Ovary (tissue), 7 donors: ENCODE measurements at regions not wholly inside any gene's neighbourhood (a gene's known extent, or its start where the extent isn't known, plus 50 kb on each side); places are given as distances from the start of the nearest gene placed in this dataset.

Experiments used
- DNase-seq, 5 donors: peaks; one replicate each; pipeline ENCODE4 v3.0.0-alpha.2; 2019 to 2020
- H3K27ac ChIP-seq, 2 donors: fragments of 200-600 bp; one replicate each; pipeline versions ENCODE4 v1.5.1 to v1.8.0; 2019 to 2022
- H3K27me3 ChIP-seq: fragments of 200-600 bp; one replicate; pipeline ENCODE4 v1.8.0; 2022
- H3K36me3 ChIP-seq: fragments of 200-600 bp; sonication (generic); one replicate; pipeline ENCODE4 v1.5.1; 2019
- H3K4me1 ChIP-seq: one replicate; pipeline ENCODE4 v1.8.1; 2013; ENCODE audit warnings: mild to moderate bottlenecking, moderate library complexity; ENCODE audit not compliant: insufficient read depth
- H3K4me3 ChIP-seq: fragments of 200-600 bp; sonication (generic); one replicate; pipeline ENCODE4 v1.5.1; 2017
- H3K9me3 ChIP-seq, 2 donors: fragments of 200-600 bp in 1 of 2; sonication (generic) in 1 of 2; one replicate each; pipeline versions ENCODE4 v1.5.1 to v1.8.1; 2013 to 2019; ENCODE audit warnings: mild to moderate bottlenecking in 1 of 2, moderate library complexity in 1 of 2
- EP300 ChIP-seq: sonication (generic); formaldehyde crosslinking; IDR thresholded peaks from one replicate; pipeline ENCODE4 v1.6.1; 2017; ENCODE audit warnings: antibody characterized with exemption
- POLR2A ChIP-seq: fragments of 450-650 bp; IDR thresholded peaks from one replicate; pipeline ENCODE4 v1.6.1; 2017; ENCODE audit warnings: antibody characterized with exemption, mild to moderate bottlenecking, moderate library complexity
- WGBS, 3 donors: extraction: QIAGEN DNeasy Blood & Tissue Kit in 1 of 3; methylation state at CpG; one replicate each; pipeline versions ENCODE4 v1.1.5 to v1.1.7; 2013 to 2017; 5-methylcytosine and 5-hydroxymethylcytosine counted together
- intact Hi-C, 4 donors: fragments of 100-400 bp; cut with DNase I; formaldehyde crosslinking; loops; one replicate each; pipeline versions ENCODE4 v1.11.0 to v1.15.1; 2022 to 2023
- TF ChIP-seq, protein P1 (sequence below), 3 donors: fragments of 450-650 bp in 2 of 3; fragments of 200-600 bp in 1 of 3; IDR thresholded peaks; one replicate each; pipeline versions ENCODE4 v1.5.1 to v1.8.0; 2016 to 2022; ENCODE audit warnings: antibody characterized with exemption in 3 of 3, mild to moderate bottlenecking in 1 of 3
- donor health status: DM: no; HTN: no; CAD: no; lungs with moderate emphysema.
- donor health status: DM: no; HTN: no; CAD: no.
- donor health status: Bipolar disorder and iron deficiency.
- donor health status: DM: no; HTN: no; CAD: no.
- donor health status: DM: yes; HTN: yes; CAD: no.

DNA sequence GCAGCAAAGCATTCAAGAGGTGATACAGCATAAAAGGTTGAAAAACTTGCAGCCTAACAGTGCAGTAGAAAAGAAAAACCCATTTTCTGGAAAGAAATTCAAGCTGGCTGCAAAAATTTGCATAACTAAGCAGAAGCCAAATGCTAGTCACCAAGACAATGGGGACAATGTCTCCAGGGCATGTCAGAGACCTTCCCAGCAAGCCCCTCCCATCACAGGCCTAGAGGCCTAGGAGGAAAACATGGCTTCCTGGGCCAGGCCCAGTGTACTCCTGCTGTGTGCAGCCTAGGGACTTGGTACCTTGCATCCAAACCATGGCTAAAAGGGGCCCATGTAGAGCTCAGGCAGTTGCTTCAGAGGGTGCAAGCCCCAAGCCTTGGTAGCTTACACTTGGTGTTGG lies 405.1 kb upstream of the CYRIA start:
- Histone ChIP-seq H3K36me3 (no peaks in the 10 kb centered on the region), H3K4me1 (no peaks in the 10 kb centered on the region), H3K27me3 (no peaks in the 10 kb centered on the region), H3K9me3 (no peaks in the 10 kb centered on the region), H3K27ac (no peak overlapping the region), H3K4me3 (no peak overlapping the region)
- DNase-seq = no peak
- no peak for TF ChIP-seq EP300
- TF ChIP-seq, protein P1, sequence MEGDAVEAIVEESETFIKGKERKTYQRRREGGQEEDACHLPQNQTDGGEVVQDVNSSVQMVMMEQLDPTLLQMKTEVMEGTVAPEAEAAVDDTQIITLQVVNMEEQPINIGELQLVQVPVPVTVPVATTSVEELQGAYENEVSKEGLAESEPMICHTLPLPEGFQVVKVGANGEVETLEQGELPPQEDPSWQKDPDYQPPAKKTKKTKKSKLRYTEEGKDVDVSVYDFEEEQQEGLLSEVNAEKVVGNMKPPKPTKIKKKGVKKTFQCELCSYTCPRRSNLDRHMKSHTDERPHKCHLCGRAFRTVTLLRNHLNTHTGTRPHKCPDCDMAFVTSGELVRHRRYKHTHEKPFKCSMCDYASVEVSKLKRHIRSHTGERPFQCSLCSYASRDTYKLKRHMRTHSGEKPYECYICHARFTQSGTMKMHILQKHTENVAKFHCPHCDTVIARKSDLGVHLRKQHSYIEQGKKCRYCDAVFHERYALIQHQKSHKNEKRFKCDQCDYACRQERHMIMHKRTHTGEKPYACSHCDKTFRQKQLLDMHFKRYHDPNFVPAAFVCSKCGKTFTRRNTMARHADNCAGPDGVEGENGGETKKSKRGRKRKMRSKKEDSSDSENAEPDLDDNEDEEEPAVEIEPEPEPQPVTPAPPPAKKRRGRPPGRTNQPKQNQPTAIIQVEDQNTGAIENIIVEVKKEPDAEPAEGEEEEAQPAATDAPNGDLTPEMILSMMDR (IDR thresholded peaks at IDR 0.05) = no peak
- no peak for TF ChIP-seq POLR2A
- intact Hi-C loops = no loop called here

GRCh38 chr2:17069564-17069963 lies 403.9 kb upstream of the CYRIA start:
- 80 to 83% (median 83%) methylated on average over 4 of the region's 4 CpGs for WGBS, 3 donors

GRCh38 chr2:17068021-17068420 lies 402.4 kb upstream of the CYRIA start:
- TF ChIP-seq EP300 = no peak
- TF ChIP-seq POLR2A = no peak
- TF ChIP-seq, protein P1 (IDR thresholded peaks at IDR 0.05) = no peak
- no peaks in the 10 kb centered on the region for H3K27me3 ChIP-seq

More at GRCh38 chr2:17069564-17069963, 403.9 kb upstream of the CYRIA start:
- Histone ChIP-seq H3K27ac (no peak overlapping the region), H3K4me3 (no peak overlapping the region), H3K27me3 (no peaks in the 10 kb centered on the region), H3K4me1 (no peaks in the 10 kb centered on the region), H3K9me3 (no peaks in the 10 kb centered on the region), H3K36me3 (no peaks in the 10 kb centered on the region)
- intact Hi-C loops = no loop called here
- DNase-seq = no peak
- no peak for TF ChIP-seq EP300
- TF ChIP-seq POLR2A = no peak
- TF ChIP-seq, protein P1 (IDR thresholded peaks at IDR 0.05) = no peak

DNA sequence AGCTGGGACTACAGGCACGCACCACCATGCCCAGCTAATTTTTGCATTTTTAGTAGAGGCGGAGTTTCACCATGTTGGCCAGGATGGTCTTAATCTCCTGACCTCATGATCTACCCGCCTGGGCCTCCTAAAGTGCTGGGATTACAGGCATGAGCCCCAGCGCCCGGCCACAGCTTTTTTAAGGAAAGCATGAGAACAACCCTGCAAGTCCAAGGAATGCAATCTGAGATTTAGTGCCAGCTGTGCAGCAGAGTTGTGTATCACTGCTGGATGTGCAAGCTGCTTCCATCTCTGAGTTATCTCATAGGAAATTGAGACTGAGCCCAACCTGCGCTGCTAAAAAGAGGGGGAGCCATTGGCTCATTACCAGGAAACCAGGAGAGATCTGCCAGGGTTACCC lies 399.9 kb upstream of the CYRIA start:
- H3K4me3 ChIP-seq = no peak overlapping the region
- H3K4me1 ChIP-seq = no peaks in the 10 kb centered on the region
- H3K36me3 ChIP-seq = no peaks in the 10 kb centered on the region
- DNase-seq = no peak
- TF ChIP-seq POLR2A = no peak
- TF ChIP-seq EP300 = no peak
- TF ChIP-seq, protein P1 (IDR thresholded peaks at IDR 0.05) = no peak
- no peak overlapping the region for H3K27ac ChIP-seq
- 68 to 76% (median 68%) methylated on average over 6 of the region's 6 CpGs for WGBS, 3 donors
- intact Hi-C loops = no loop called here
- H3K9me3 ChIP-seq = no peaks in the 10 kb centered on the region
- H3K27me3 ChIP-seq = no peaks in the 10 kb centered on the region

More at GRCh38 chr2:17068021-17068420, 402.4 kb upstream of the CYRIA start:
- Histone ChIP-seq H3K4me1 (no peaks in the 10 kb centered on the region), H3K9me3 (no peaks in the 10 kb centered on the region), H3K27ac (no peak overlapping the region), H3K4me3 (no peak overlapping the region), H3K36me3 (no peaks in the 10 kb centered on the region)
- no peak for DNase-seq
- intact Hi-C loops = no loop called here
- WGBS, 3 donors = 67 to 79% (median 69%) methylated on average over 4 of the region's 4 CpGs

DNA sequence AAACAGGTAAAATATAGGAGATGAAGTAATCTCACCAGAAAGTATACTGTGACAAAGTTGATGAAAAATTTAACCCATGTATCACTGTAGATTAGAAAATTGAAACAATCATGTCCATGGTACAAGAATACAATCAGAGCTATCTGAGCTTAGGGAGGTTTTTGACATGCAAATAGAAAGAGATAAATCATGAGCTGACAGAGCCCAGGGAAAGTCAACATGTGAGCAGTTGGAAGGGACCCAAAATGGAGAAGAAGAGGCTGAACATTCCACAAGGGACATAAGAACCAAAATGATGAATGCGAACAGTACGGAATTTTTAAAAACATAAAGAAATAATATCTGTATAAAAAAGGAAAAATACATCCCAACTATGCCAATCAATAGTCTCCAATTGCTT lies 395.4 kb upstream of the CYRIA start:
- H3K4me3 ChIP-seq = no peak overlapping the region
- WGBS, 3 donors = 91 to 98% (median 93%) methylated on average over 2 of the region's 2 CpGs
- no peaks in the 10 kb centered on the region for H3K4me1 ChIP-seq
- H3K36me3 ChIP-seq = no peaks in the 10 kb centered on the region
- no peaks in the 10 kb centered on the region for H3K9me3 ChIP-seq
- DNase-seq = no peak
- intact Hi-C loops = no loop called here
- H3K27me3 ChIP-seq = no peaks in the 10 kb centered on the region
- no peak for TF ChIP-seq POLR2A
- TF ChIP-seq, protein P1 (IDR thresholded peaks at IDR 0.05) = no peak
- no peak for TF ChIP-seq EP300
- no peak overlapping the region for H3K27ac ChIP-seq
